ENCODE measurements at regions not wholly inside any gene's neighbourhood (a gene's known extent, or its start where the extent isn't known, plus 50 kb on each side); places are given as distances from the start of the nearest gene placed in this dataset.
A peak's percentile ranks its signal among the peaks of the same experiment; 100 is the strongest.
"Not testable (repeated sequence)": the region's sequence is repeated elsewhere in the genome, so short reads cannot be mapped to it uniquely, and the experiment has no call there.

DNA sequence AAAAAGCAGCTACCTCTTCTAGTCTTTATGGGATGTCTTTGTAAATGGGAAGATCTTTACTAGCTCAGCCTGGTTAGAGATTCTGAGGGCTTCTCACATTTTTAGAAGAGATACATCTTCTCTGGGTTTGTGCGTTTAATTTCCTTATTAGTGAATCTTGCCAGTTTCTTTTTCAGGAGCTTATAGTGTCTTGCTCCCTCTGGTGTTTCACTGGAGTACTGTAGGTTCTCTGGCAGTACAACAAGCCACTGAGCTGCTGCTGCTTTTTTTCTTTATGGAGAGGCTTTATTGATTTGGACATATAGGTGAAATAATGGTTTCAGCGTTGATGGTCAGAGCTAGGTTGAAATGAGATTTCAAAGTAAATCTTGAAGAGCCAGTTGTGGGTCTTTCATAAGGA lies 82.9 kb downstream of the LAS1L start:
- DNase-seq (ENCODE audit: low read depth), result peak; percentile 0

DNA sequence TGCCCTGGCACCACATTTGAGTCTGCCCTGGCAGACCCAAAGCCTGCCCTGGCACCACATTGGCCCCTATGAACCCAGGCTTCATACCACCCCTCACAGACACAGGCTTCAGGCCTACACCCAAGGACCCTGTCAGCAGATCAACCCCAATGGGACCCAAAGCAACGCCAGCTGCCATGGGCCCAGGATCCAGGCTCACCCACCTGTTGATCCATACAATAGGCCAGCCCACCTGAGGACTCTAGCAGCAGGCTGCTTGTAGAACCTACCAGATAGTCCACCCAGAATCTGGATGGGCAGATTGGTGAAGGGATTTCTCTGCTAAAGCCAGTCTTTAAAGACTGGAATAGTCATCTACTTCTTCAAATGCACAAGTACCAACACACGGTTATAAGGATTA lies 114.4 kb downstream of the LAS1L start:
- DNase-seq (ENCODE audit: low read depth), result no peak

DNA sequence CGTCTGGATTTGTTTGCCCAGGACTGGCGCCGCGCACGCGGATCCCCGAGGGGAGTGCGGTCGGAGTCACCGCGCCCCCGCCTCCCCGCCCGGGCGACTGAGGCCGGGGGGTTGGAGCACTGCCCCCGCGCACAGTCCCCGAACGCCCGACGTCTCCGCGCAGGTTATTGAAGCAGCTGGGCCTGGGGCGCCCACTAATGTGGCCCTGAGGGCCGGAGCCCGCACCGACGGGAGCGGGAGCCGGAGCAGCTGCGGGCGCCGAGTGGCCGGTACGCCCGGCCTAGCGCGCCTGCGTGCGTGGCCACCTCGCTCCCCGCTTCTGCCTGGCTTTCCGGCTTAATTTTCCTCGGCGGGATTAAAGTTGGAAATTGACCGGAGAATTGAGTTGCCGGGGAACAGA lies 126.9 kb downstream of the LAS1L start:
- not testable (repeated sequence) for DNase-seq (ENCODE audit: low read depth)

DNA sequence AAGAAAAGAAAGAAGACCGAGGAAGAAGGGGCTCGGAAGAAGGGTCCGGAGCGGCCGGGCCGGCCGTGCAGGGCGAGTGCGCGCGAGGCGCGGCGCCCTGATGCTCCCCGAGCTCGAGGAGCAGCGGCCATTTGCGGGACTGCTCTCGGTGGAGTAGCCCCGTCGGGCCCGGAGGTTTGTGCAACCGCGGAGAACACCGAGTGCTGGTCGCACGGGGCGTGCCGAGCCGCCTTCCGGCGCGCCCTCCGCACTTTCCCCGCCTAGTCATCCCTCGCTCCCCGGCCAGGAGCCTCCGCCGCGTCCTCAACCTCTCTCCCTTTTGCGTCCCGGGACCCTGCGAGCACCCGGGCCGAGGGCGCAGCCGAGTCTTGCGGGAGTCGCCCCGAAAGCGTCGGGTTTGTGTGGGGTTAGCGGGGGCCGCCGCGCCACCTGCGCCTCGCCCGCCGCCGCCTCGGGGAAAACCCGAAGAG lies 127.4 kb downstream of the LAS1L start:
- DNase-seq (ENCODE audit: low read depth), result no peak

DNA sequence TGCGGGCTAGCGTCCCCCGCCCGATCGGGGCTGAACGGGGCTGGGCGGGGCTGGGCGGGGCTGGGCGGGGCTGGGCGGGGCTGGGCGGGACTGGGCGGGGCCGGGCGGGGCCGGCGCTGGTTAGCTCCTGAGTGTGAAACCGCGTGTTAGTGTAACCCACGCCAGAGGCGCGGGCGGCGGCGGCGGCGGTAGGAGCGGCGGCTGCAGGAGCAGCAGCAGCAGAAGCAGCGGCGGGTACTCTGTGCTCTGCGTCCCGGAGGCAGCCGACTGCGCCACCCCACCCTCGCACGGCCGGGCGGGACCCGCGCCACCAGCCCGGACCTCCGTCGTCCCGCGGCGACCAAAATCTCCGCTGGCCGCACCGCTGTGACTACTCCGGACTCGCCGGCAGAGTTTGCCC lies 128.1 kb downstream of the LAS1L start:
- DNase-seq (ENCODE audit: low read depth), result no peak

DNA sequence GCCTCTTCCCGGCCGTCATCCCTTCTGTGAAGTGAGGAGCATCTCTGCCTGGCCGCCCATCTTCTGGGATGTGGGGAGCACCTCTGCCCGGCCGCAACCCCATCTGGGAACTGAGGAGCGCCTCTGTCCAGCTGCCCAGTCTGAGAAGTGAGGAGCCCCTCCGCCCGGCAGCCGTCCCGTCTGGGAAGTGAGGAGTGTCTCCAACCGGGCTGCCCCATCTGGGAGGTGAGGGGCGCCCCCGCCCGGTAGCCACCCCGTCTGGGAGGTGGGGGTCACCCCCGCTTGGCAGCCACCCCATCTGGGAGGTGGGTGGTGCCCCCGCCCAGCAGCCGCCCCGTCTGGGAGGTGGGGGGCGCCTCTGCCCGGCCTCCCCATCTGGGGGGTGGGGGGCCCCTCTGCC lies 142.3 kb downstream of the LAS1L start:
- no peak for DNase-seq (ENCODE audit: low read depth)

DNA sequence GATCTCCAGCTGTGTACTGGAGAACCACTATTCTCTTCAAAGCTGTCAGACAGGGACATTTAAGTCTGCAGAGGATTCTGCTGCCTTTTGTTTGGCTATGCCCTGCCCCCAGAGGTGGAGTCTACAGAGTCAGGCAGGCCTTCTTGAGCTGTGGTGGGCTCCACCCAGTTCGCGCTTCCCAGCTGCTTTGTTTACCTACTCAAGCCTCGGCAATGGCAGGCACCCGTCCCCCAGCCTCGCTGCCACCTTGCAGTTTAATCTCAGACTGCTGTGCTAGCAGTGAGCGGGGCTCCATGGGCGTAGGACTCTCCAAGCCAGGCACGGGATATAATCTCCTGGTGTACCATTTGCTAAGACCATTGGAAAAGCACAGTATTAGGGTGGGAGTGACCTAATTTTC lies 145.5 kb downstream of the LAS1L start:
- not testable (repeated sequence) for DNase-seq (ENCODE audit: low read depth)

Measured in fibroblast of gingiva (primary cell).